ENCODE measurements at regions not wholly inside any gene's neighbourhood (a gene's known extent, or its start where the extent isn't known, plus 50 kb on each side); places are given as distances from the start of the nearest gene placed in this dataset.

- no peak for DNase-seq (ENCODE audit: low read depth)
- H3K4me3 ChIP-seq (ENCODE audit: low read depth, low read length) = no peak overlapping the region
Observed at GRCh38 chr4:54607521-54607920, 50.2 kb upstream of the KIT start.
